GM12874 (cell line): ENCODE measurements at regions not wholly inside any gene's neighbourhood (a gene's known extent, or its start where the extent isn't known, plus 50 kb on each side); places are given as distances from the start of the nearest gene placed in this dataset.

Experiments
- CTCF ChIP-seq: IDR thresholded peaks from 2 replicates; pipeline ENCODE4 v1.5.1; 2011; ENCODE audit warnings: low read depth, mild to moderate bottlenecking, control low read depth, low read length, moderate library complexity; ENCODE audit not compliant: insufficient read depth

DNA sequence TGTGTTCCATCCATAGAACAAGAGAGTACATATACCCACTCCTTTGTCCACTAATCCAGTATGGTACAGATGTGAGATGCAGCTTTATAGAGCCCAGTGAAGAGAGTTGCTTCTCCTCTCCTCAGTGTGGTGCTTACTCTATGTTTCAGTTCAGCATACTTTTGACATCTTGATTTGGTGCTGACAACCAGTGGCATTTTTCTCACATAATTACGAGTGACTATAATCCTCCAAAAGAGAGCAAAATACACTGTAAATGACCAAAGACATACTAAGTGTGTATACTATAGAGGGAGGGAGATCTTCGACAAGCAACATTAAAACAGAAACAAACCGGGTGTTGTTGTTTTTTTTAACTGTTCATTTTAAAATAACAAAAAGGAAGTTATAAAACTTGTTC is 191.5 kb downstream of the KLHL28 start:
- no peak for TF ChIP-seq CTCF

GRCh38 chr14:44768935-44769334 is 192.8 kb downstream of the KLHL28 start:
- TF ChIP-seq CTCF, result no peak

DNA sequence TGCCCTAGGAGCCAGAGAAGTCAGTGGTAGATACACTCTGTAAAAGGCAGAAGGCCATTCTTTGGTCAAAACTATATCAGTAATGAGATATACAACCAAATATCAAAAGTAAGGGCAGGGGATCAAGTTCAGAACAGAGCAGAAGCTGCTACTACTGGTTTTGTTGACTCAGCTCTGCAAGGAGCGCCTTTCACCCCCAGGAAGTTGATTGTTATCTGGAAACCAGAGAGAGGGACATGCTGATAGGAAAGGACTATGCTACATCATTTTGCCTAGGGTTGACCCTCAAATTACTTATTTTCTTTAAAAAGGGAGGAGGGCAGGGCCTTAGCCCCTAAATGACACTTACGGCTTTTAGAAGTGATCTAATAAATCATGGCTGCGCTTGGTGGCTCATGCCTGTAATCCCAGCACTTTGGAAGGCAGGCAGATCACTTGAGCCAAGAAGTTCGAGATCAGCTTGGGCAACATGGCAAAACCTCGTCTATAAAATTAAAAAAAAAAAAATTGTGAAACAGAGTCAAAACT is 194.0 kb downstream of the KLHL28 start:
- TF ChIP-seq CTCF, result no peak

DNA sequence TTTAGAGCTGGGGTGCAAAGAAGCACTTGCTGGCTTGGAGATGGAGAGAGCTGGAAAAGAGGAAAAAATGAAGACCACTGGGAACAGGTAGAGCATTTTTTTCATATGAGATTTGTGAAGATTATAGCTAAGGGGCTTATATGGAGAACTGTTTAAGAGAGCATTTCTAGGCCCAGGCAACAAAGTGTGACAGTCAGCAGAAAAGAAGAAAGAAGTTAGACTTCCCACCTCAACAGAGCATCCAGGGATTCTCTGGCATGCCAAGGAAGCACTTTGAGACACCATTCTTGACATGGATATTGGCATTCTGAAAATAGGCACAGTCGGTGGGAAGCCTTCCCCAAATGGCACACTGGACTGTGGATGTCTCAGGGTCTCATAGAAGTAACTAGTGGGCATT is 195.5 kb downstream of the KLHL28 start:
- TF ChIP-seq CTCF, result no peak

DNA sequence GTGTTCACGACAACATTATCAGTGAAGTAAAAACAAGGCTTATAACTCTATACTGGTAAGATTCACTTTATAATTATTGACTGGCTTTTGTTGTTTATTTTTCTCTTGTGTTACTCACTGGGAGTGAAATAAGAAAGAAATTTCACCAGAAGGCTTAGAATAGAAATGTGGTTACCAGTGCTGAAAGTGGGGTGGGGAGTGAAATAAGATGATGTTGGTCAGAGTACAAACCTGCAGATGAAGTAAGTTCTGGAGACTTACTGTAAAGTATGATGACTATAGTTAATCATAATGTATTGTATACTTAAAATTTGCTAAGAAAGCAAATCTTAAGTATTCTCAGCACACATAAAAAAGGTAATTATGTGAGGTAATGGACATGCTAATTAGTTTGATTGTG is 198.4 kb downstream of the KLHL28 start:
- TF ChIP-seq CTCF, result no peak

GRCh38 chr14:44759277-44759676 is 202.5 kb downstream of the KLHL28 start:
- TF ChIP-seq CTCF, result no peak

DNA sequence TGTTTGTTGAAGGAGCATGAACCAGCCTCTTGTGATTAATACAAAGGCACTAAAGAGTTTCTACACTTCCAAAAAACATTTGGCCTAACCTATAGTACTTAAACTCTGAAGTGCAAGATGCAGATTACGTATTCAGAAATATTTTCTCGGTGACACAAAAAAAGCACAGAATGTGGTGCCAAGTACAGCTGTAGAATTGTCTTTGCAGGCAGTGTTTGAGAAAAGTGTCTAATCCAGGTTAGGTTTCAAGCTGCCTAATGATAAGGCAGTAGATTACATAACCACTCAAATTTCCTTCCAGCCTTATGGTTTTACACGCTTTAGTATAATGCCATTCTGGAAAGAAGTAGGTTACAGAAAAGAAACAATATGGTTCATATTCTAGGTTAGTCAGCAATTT is 205.2 kb downstream of the KLHL28 start:
- TF ChIP-seq CTCF, result no peak

DNA sequence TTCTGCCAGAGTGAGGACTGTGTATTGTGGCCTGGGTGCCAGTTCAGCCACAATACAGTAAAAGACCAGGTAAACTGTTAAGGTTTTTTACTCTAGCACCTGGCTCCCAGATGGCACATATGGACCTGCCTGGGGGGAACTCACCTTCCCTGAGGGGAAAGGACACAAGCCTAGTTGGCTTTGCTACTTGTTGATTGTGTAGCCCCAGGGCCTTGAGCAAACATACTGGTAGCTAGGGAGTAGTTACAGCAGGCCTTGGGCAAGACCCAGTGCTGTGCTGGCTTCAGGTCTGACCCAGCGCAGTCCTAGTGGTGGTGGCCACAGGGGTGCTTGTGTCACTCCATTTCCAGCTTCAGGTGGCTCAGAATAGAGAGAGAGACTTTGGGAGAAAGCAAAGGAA is 216.4 kb downstream of the KLHL28 start:
- no peak for TF ChIP-seq CTCF
